SK-N-MC (cell line): ENCODE measurements at regions not wholly inside any gene's neighbourhood (a gene's known extent, or its start where the extent isn't known, plus 50 kb on each side); places are given as distances from the start of the nearest gene placed in this dataset.

Experiments used
- EZH2 ChIP-seq: fragments of 200-600 bp; sonication (generic); IDR thresholded peaks from one replicate; pipeline ENCODE4 v1.6.1; 2017; ENCODE audit warnings: antibody characterized with exemption
- POLR2AphosphoS5 ChIP-seq: IDR thresholded peaks from 2 replicates; pipeline ENCODE4 v1.6.1; 2012; ENCODE audit warnings: mild to moderate bottlenecking, low read depth, low read length, borderline replicate concordance

DNA sequence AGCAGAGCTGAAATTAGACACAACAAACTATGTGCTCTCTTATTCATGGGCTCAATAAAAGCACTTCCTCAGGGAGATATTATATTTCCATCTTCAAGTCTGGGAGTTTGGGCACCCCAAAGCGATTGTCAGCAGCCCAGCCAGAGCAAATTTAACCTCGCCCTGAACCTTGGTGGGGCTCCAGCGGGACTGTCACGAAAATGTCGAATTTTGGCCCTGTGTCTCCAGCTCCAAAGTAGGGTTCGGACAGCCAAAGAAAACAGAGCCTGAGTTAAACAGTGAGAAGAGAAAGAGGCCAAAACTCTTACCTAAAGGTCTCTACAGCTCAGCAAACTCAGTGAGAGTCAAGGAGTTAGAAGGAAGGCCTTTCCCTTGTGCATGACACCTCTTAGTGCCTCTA is 432.9 kb downstream of the SPATA31D1 start:
- TF ChIP-seq POLR2AphosphoS5 = no peak
- TF ChIP-seq EZH2 = no peak
